Endothelial cell of umbilical vein (primary cell): ENCODE measurements at regions not wholly inside any gene's neighbourhood (a gene's known extent, or its start where the extent isn't known, plus 50 kb on each side); places are given as distances from the start of the nearest gene placed in this dataset.

ENCODE experiments used
- CTCF ChIP-seq, 2 donors: IDR thresholded peaks; 1 replicate in 1 of 2; 2 replicates in 1 of 2; pipeline ENCODE4 v1.5.1; 2011; ENCODE audit warnings: low read length in 2 of 2, mild to moderate bottlenecking in 2 of 2, moderate library complexity in 2 of 2, control low read depth in 1 of 2, inconsistent platforms in 1 of 2, low read depth in 1 of 2; ENCODE audit not compliant: insufficient read depth in 1 of 2; ENCODE audit errors: extremely low read depth in 1 of 2
- EZH2 ChIP-seq: IDR thresholded peaks from 2 replicates; pipeline ENCODE4 v1.6.1; 2012; ENCODE audit warnings: borderline replicate concordance, low read depth, mild to moderate bottlenecking, moderate library complexity, low read length, inconsistent platforms; ENCODE audit not compliant: severe bottlenecking
- FOS ChIP-seq: IDR thresholded peaks from 2 replicates; pipeline ENCODE4 v1.6.1; 2011; ENCODE audit warnings: mild to moderate bottlenecking, low read length, moderate library complexity, borderline replicate concordance; ENCODE audit not compliant: insufficient read depth
- GATA2 ChIP-seq: IDR thresholded peaks from 2 replicates; pipeline ENCODE4 v1.7.0; 2011; ENCODE audit warnings: low read depth, mild to moderate bottlenecking, moderate library complexity, mixed read lengths, low read length; ENCODE audit not compliant: insufficient read length, insufficient read depth
- JUN ChIP-seq: IDR thresholded peaks from 2 replicates; pipeline ENCODE4 v1.6.1; 2011; ENCODE audit warnings: borderline replicate concordance, low read depth; ENCODE audit not compliant: insufficient read length, insufficient read depth
- MAX ChIP-seq: IDR thresholded peaks from 2 replicates; pipeline ENCODE4 v1.6.1; 2011; ENCODE audit not compliant: insufficient read depth, insufficient read length
- MYC ChIP-seq: IDR thresholded peaks from one replicate; pipeline ENCODE4 v1.6.1; 2011; ENCODE audit warnings: mild to moderate bottlenecking, low read depth, low read length
- POLR2A ChIP-seq: IDR thresholded peaks from 2 replicates; pipeline ENCODE4 v1.6.1; 2012; ENCODE audit warnings: low read depth, mild to moderate bottlenecking, control low read depth, low read length
- POLR2AphosphoS5 ChIP-seq: IDR thresholded peaks from 2 replicates; pipeline ENCODE4 v1.6.1; 2012; ENCODE audit warnings: low read depth, mild to moderate bottlenecking, control low read depth, low read length, moderate library complexity; ENCODE audit not compliant: insufficient read depth

GRCh38 chr6:139637766-139638165, 263.3 kb upstream of the CITED2 start:
- no peak for TF ChIP-seq CTCF (IDR thresholded peaks at IDR 0.05; ENCODE audit: extremely low read depth in 1 of 2, insufficient read depth in 1 of 2, low read depth in 1 of 2, low read length in 2 of 2)
- TF ChIP-seq POLR2A = no peak
- no peak for TF ChIP-seq EZH2
- no peak for TF ChIP-seq POLR2AphosphoS5
- no peak for TF ChIP-seq MYC
- no peak for TF ChIP-seq MAX
- TF ChIP-seq FOS = no peak
- no peak for TF ChIP-seq GATA2
- TF ChIP-seq JUN = no peak
